CD14-positive monocyte (primary cell): ENCODE measurements at regions not wholly inside any gene's neighbourhood (a gene's known extent, or its start where the extent isn't known, plus 50 kb on each side); places are given as distances from the start of the nearest gene placed in this dataset.

Source experiments
- DNase-seq, 3 donors: peaks; one replicate each; pipeline ENCODE4 v3.0.0-alpha.2; 2011 to 2022
- H2AFZ ChIP-seq: 2 replicates; pipeline ENCODE4 v1.6.0; 2012; ENCODE audit warnings: mild to moderate bottlenecking, low read depth, low read length, inconsistent platforms; ENCODE audit not compliant: insufficient read depth, poor library complexity, severe bottlenecking
- H3K27ac ChIP-seq, 2 donors: 1 replicate in 1 of 2; 2 replicates in 1 of 2; pipeline ENCODE4 v1.5.1; 2012 to 2013; ENCODE audit warnings: low read length in 2 of 2, control low read depth in 1 of 2, inconsistent platforms in 1 of 2, low read depth in 1 of 2, mild to moderate bottlenecking in 1 of 2
- H3K27me3 ChIP-seq, 2 donors: one replicate each; pipeline versions ENCODE4 v1.6.0 to v1.6.1; 2011 to 2013; ENCODE audit warnings: low read length in 2 of 2; ENCODE audit not compliant: control insufficient read depth in 2 of 2, insufficient read depth in 2 of 2
- H3K36me3 ChIP-seq, 2 donors: replicated peaks in 1 of 2; 1 replicate in 1 of 2; 2 replicates in 1 of 2; pipeline versions ENCODE4 v1.5.1 to v1.6.1; 2012 to 2013; ENCODE audit warnings: low read length in 2 of 2, control low read depth in 1 of 2, inconsistent platforms in 1 of 2, mild to moderate bottlenecking in 1 of 2; ENCODE audit not compliant: insufficient read depth in 2 of 2, control insufficient read depth in 1 of 2
- H3K4me1 ChIP-seq, 2 donors: 1 replicate in 1 of 2; 2 replicates in 1 of 2; pipeline versions ENCODE4 v1.5.1 to v1.6.1; 2012 to 2013; ENCODE audit warnings: low read length in 2 of 2, control low read depth in 1 of 2, inconsistent platforms in 1 of 2, mild to moderate bottlenecking in 1 of 2, moderate library complexity in 1 of 2; ENCODE audit not compliant: insufficient read depth in 2 of 2, control insufficient read depth in 1 of 2
- H3K4me2 ChIP-seq: replicated peaks from 2 replicates; pipeline ENCODE3; 2012; ENCODE audit warnings: low read length, moderate library complexity, mild to moderate bottlenecking; ENCODE audit not compliant: poor library complexity, severe bottlenecking; ENCODE audit errors: extremely low read depth
- H3K4me3 ChIP-seq, 3 experiments: fragments of 200-600 bp in 1 of 3; sonication (generic) in 1 of 3; replicated peaks in 1 of 3; 1 replicate in 2 of 3; 2 replicates in 1 of 3; pipeline ENCODE4 v1.5.1; 2011 to 2013; ENCODE audit warnings: low read length in 3 of 3, mild to moderate bottlenecking in 3 of 3, control low read depth in 2 of 3, low read depth in 2 of 3, inconsistent platforms in 1 of 3, moderate library complexity in 1 of 3
- H3K79me2 ChIP-seq: 2 replicates; pipeline ENCODE4 v1.6.0; 2012; ENCODE audit warnings: mild to moderate bottlenecking, control low read depth, inconsistent platforms, low read length, moderate library complexity; ENCODE audit not compliant: insufficient read depth
- H3K9ac ChIP-seq: 2 replicates; pipeline ENCODE4 v1.6.0; 2017; ENCODE audit warnings: low read length, mild to moderate bottlenecking; ENCODE audit not compliant: insufficient read depth, poor library complexity, severe bottlenecking
- H3K9me3 ChIP-seq, 2 donors: replicated peaks in 1 of 2; 1 replicate in 1 of 2; 2 replicates in 1 of 2; pipeline versions ENCODE4 v1.5.1 to v1.6.1; 2012 to 2013; ENCODE audit warnings: low read length in 2 of 2, control low read depth in 1 of 2; ENCODE audit not compliant: control insufficient read depth in 1 of 2, insufficient read depth in 1 of 2
- H4K20me1 ChIP-seq: 2 replicates; pipeline ENCODE4 v1.6.0; 2012; ENCODE audit warnings: mild to moderate bottlenecking, low read length, control low read depth, moderate library complexity; ENCODE audit not compliant: insufficient read depth
- H3K27ac Mint-ChIP-seq, 7 donors: one replicate each; pipeline ENCODE4 v1.8.0; 2020; ENCODE audit warnings: mild to moderate bottlenecking in 7 of 7, mixed read lengths in 7 of 7, moderate library complexity in 6 of 7, inconsistent platforms in 2 of 7
- H3K27me3 Mint-ChIP-seq, 3 donors: one replicate each; pipeline ENCODE4 v1.8.0; 2021 to 2022; ENCODE audit warnings: low read depth in 3 of 3, mild to moderate bottlenecking in 3 of 3, mixed read lengths in 3 of 3, moderate library complexity in 3 of 3, inconsistent platforms in 1 of 3
- H3K36me3 Mint-ChIP-seq, 2 donors: one replicate each; pipeline ENCODE4 v1.8.0; 2020; ENCODE audit warnings: mixed read lengths in 2 of 2, inconsistent platforms in 1 of 2, mild to moderate bottlenecking in 1 of 2
- H3K4me1 Mint-ChIP-seq: one replicate; pipeline ENCODE4 v1.8.0; 2020; ENCODE audit warnings: mild to moderate bottlenecking, mixed read lengths
- H3K4me3 Mint-ChIP-seq, 2 donors: one replicate each; pipeline ENCODE4 v1.8.0; 2020; ENCODE audit warnings: mild to moderate bottlenecking in 2 of 2, mixed read lengths in 2 of 2, moderate library complexity in 1 of 2
- H3K9me3 Mint-ChIP-seq, 7 donors: one replicate each; pipeline ENCODE4 v1.8.0; 2020 to 2022; ENCODE audit warnings: mixed read lengths in 7 of 7, mild to moderate bottlenecking in 6 of 7, moderate library complexity in 6 of 7, inconsistent platforms in 2 of 7
- CTCF ChIP-seq: fragments of 200-600 bp; IDR thresholded peaks from one replicate; pipeline ENCODE4 v1.8.0; 2022; ENCODE audit warnings: antibody characterized with exemption, mild to moderate bottlenecking
- WGBS: methylation state at CpG from one replicate; pipeline ENCODE4 v1.1.5; 2013; ENCODE audit warnings: missing lambda C conversion rate; ENCODE audit not compliant: insufficient coverage; 5-methylcytosine and 5-hydroxymethylcytosine counted together
- intact Hi-C, 2 donors: fragments of 100-400 bp; cut with micrococcal nuclease; formaldehyde crosslinking; loops; one replicate each; pipeline versions ENCODE4 v1.15.0 to v1.15.1; 2023

GRCh38 chr14:87160989-87161388 lies 832.0 kb downstream of the GALC start:
- no peaks in the 10 kb centered on the region for H4K20me1 ChIP-seq
- H3K4me2 ChIP-seq: no peak overlapping the region
- H3K36me3 ChIP-seq: no peaks in the 10 kb centered on the region
- intact Hi-C loops: no loop called here
- Mint-ChIP-seq H3K36me3 (no peaks in the 10 kb centered on the region), H3K27me3 (peaks cover 0 to 1% (median 1%) of the 10 kb centered on the region in 3 donors), H3K4me3 (no peak overlapping the region), H3K4me1 (no peaks in the 10 kb centered on the region), H3K9me3 (peaks cover 0 to 15% (median 3%) of the 10 kb centered on the region in 7 donors), H3K27ac (no peak overlapping the region)
- 31% methylated on average over 2 of the region's 2 CpGs for WGBS
- no peak for DNase-seq
- no peaks in the 10 kb centered on the region for H3K4me1 ChIP-seq
- TF ChIP-seq CTCF: no peak
- peaks cover 4 to 11% of the 10 kb centered on the region in 2 donors for H3K9me3 ChIP-seq
- H3K27ac ChIP-seq: no peak overlapping the region
- no peak overlapping the region for H2AFZ ChIP-seq
- H3K79me2 ChIP-seq: no peaks in the 10 kb centered on the region
- no peak overlapping the region for H3K4me3 ChIP-seq
- no peaks in the 10 kb centered on the region for H3K27me3 ChIP-seq
- no peak overlapping the region for H3K9ac ChIP-seq

GRCh38 chr14:87158283-87158682 lies 834.7 kb downstream of the GALC start:
- 44% methylated on average over 1 of the region's 5 CpGs for WGBS
- Histone ChIP-seq H4K20me1 (no peaks in the 10 kb centered on the region), H3K27me3 (no peaks in the 10 kb centered on the region), H3K27ac (no peak overlapping the region), H3K4me2 (no peak overlapping the region), H3K4me1 (no peaks in the 10 kb centered on the region), H3K4me3 (no peak overlapping the region), H3K9ac (no peak overlapping the region), H2AFZ (no peak overlapping the region), H3K79me2 (no peaks in the 10 kb centered on the region), H3K36me3 (no peaks in the 10 kb centered on the region), H3K9me3 (peaks cover 4 to 15% of the 10 kb centered on the region in 2 donors)
- Mint-ChIP-seq H3K4me3 (no peak overlapping the region), H3K27me3 (peaks cover 0 to 1% (median 0%) of the 10 kb centered on the region in 3 donors), H3K9me3 (peaks cover 3 to 17% (median 8%) of the 10 kb centered on the region in 7 donors), H3K27ac (no peak overlapping the region), H3K36me3 (no peaks in the 10 kb centered on the region), H3K4me1 (no peaks in the 10 kb centered on the region)
- intact Hi-C loops: no loop called here
- no peak for DNase-seq
- no peak for TF ChIP-seq CTCF
